ENCODE measurements at regions not wholly inside any gene's neighbourhood (a gene's known extent, or its start where the extent isn't known, plus 50 kb on each side); places are given as distances from the start of the nearest gene placed in this dataset.
"Not testable (repeated sequence)": the region's sequence is repeated elsewhere in the genome, so short reads cannot be mapped to it uniquely, and the experiment has no call there.

GRCh38 chr11:90496722-90497121, 273.9 kb upstream of the CHORDC1 start:
- no peak for DNase-seq

GRCh38 chr11:90493379-90493778, 270.5 kb upstream of the CHORDC1 start:
- DNase-seq, result no peak

GRCh38 chr11:90491466-90491865, 268.6 kb upstream of the CHORDC1 start:
- DNase-seq, result no peak

- no peak for DNase-seq
Measured at GRCh38 chr11:90476442-90477007, 253.7 kb upstream of the CHORDC1 start.

GRCh38 chr11:90468923-90469322, 246.1 kb upstream of the CHORDC1 start:
- no peak for DNase-seq

- no peak for DNase-seq
Measured at GRCh38 chr11:90465553-90465952, 242.7 kb upstream of the CHORDC1 start.

GRCh38 chr11:90455347-90455920, 232.6 kb upstream of the CHORDC1 start:
- DNase-seq, result not testable (repeated sequence)

- DNase-seq, result no peak
Measured at GRCh38 chr11:90453525-90453924, 230.7 kb upstream of the CHORDC1 start.

- DNase-seq, result no peak
Measured at GRCh38 chr11:90449606-90450005, 226.8 kb upstream of the CHORDC1 start.

- DNase-seq, result no peak
Measured at GRCh38 chr11:90448256-90448655, 225.4 kb upstream of the CHORDC1 start.

- DNase-seq, result no peak
Measured at GRCh38 chr11:90447618-90448017, 224.8 kb upstream of the CHORDC1 start.

GRCh38 chr11:90446207-90446606, 223.4 kb upstream of the CHORDC1 start:
- DNase-seq, result no peak

- DNase-seq, result no peak
Measured at GRCh38 chr11:90438069-90438468, 215.2 kb upstream of the CHORDC1 start.

GRCh38 chr11:90434858-90435257, 212.0 kb upstream of the CHORDC1 start:
- DNase-seq, result no peak

- DNase-seq, result no peak
Measured at GRCh38 chr11:90428836-90429235, 206.0 kb upstream of the CHORDC1 start.

GRCh38 chr11:90426442-90426841, 203.6 kb upstream of the CHORDC1 start:
- DNase-seq, result no peak

- no peak for DNase-seq
Measured at GRCh38 chr11:90423378-90423777, 200.5 kb upstream of the CHORDC1 start.

GRCh38 chr11:90422787-90423186, 199.9 kb upstream of the CHORDC1 start:
- DNase-seq, result not testable (repeated sequence)

GRCh38 chr11:90414221-90414620, 191.4 kb upstream of the CHORDC1 start:
- DNase-seq, result no peak

- DNase-seq, result no peak
Measured at GRCh38 chr11:90407350-90407749, 184.5 kb upstream of the CHORDC1 start.

- DNase-seq, result no peak
Measured at GRCh38 chr11:90392692-90393091, 169.8 kb upstream of the CHORDC1 start.

- no peak for DNase-seq
Measured at GRCh38 chr11:90391756-90392155, 168.9 kb upstream of the CHORDC1 start.

- DNase-seq, result no peak
Measured at GRCh38 chr11:90380206-90380605, 157.4 kb upstream of the CHORDC1 start.

GRCh38 chr11:90373971-90374370, 151.1 kb upstream of the CHORDC1 start:
- no peak for DNase-seq

GRCh38 chr11:90364527-90364926, 141.7 kb upstream of the CHORDC1 start:
- DNase-seq, result no peak

Data from hindlimb muscle (tissue), 1 donor.